Subcutaneous abdominal adipose tissue (tissue), 5 donors: ENCODE measurements at regions not wholly inside any gene's neighbourhood (a gene's known extent, or its start where the extent isn't known, plus 50 kb on each side); places are given as distances from the start of the nearest gene placed in this dataset.

Experiments
- H3K27ac ChIP-seq: one replicate; pipeline ENCODE4 v1.7.0; 2013; ENCODE audit warnings: low read depth, mild to moderate bottlenecking, inconsistent platforms, low read length, moderate library complexity
- H3K27me3 ChIP-seq, 5 donors: one replicate each; pipeline ENCODE4 v1.7.0; 2013; ENCODE audit warnings: low read length in 5 of 5, inconsistent platforms in 1 of 5; ENCODE audit not compliant: control insufficient read depth in 5 of 5, insufficient read depth in 4 of 5
- H3K36me3 ChIP-seq, 5 donors: one replicate each; pipeline ENCODE4 v1.7.0; 2013; ENCODE audit warnings: low read length in 5 of 5; ENCODE audit not compliant: control insufficient read depth in 5 of 5, insufficient read depth in 5 of 5
- H3K4me1 ChIP-seq, 5 donors: one replicate each; pipeline ENCODE4 v1.7.0; 2013; ENCODE audit warnings: low read length in 5 of 5, mild to moderate bottlenecking in 3 of 5, moderate library complexity in 1 of 5; ENCODE audit not compliant: control insufficient read depth in 5 of 5, insufficient read depth in 5 of 5
- H3K4me3 ChIP-seq, 5 donors: one replicate each; pipeline ENCODE4 v1.7.0; 2013; ENCODE audit warnings: low read length in 5 of 5, low read depth in 1 of 5
- H3K9ac ChIP-seq, 5 donors: one replicate each; pipeline ENCODE4 v1.7.0; 2013; ENCODE audit warnings: low read length in 5 of 5, mild to moderate bottlenecking in 4 of 5, moderate library complexity in 3 of 5
- H3K9me3 ChIP-seq, 5 donors: one replicate each; pipeline ENCODE4 v1.7.0; 2013; ENCODE audit warnings: low read length in 5 of 5; ENCODE audit not compliant: control insufficient read depth in 5 of 5
- donor health status: healthy.
- donor health status: healthy.
- donor health status: healthy.
- donor health status: healthy.
- donor health status: healthy.

DNA sequence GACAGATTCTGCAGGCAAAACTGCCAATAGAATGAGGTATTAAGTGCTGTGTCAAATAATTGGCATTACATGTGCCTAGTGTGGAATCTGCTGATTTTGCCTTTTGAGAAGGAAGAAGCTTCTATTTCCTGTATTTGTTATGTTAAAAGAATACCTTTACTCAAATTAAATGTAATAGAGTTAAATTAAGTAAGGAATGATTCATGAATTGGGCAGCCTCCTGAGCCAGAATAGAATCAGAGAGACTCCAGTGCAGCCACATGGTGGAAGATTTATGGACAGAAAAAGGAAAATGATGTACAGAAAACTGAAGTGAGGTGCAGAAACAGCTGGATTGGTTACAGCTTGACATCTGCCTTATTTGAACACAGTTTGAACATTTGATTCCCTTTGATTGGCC is 464.4 kb upstream of the SEMA6A start:
- no peak overlapping the region for H3K27ac ChIP-seq
- no peaks in the 10 kb centered on the region for H3K4me1 ChIP-seq
- H3K9ac ChIP-seq: no peak overlapping the region
- no peaks in the 10 kb centered on the region for H3K27me3 ChIP-seq
- H3K9me3 ChIP-seq: no peaks in the 10 kb centered on the region
- H3K36me3 ChIP-seq: no peaks in the 10 kb centered on the region
- H3K4me3 ChIP-seq: no peak overlapping the region

DNA sequence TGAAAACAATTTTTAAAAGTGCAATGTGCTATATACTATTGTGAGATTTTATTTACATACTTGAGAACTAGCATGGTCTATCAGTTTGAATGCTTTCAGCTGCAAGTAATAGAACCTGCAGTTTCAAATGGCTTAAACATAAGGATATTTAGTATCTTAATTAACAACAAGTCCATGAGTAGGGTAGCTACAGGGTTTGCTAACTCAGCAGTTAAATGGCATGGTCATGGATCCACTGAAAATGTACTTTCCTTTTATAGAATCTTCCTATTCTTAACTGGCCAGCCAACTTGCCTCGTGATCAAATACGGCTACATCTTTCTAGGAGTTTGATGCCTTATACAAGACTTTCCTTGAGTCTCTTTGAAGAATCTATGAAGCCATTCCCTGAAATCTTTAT is 452.8 kb upstream of the SEMA6A start:
- Histone ChIP-seq H3K36me3 (no peaks in the 10 kb centered on the region), H3K9me3 (peaks cover 0 to 2% (median 0%) of the 10 kb centered on the region in 5 donors), H3K4me3 (no peak overlapping the region), H3K27ac (no peak overlapping the region), H3K27me3 (no peaks in the 10 kb centered on the region), H3K4me1 (no peaks in the 10 kb centered on the region), H3K9ac (no peak overlapping the region)

DNA sequence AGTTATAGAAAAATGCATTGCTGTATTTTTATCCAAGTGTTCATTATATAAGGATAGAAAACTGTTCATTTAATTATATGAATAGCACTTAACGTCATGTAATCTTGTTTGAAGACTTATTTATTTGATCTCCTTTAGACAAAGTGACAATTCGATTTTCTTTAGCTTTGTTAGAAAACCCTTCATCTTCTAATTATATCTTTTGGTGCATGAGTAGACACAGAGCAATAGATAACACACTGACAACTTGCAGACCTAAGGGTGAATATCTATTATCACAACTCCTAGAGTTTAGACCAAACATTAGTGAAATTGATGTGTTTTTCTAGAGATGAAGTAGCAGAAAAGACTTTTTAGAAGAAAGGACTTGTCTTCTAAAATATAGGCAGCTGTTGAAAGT is 446.4 kb upstream of the SEMA6A start:
- no peaks in the 10 kb centered on the region for H3K4me1 ChIP-seq
- H3K9ac ChIP-seq: no peak overlapping the region
- H3K36me3 ChIP-seq: no peaks in the 10 kb centered on the region

DNA sequence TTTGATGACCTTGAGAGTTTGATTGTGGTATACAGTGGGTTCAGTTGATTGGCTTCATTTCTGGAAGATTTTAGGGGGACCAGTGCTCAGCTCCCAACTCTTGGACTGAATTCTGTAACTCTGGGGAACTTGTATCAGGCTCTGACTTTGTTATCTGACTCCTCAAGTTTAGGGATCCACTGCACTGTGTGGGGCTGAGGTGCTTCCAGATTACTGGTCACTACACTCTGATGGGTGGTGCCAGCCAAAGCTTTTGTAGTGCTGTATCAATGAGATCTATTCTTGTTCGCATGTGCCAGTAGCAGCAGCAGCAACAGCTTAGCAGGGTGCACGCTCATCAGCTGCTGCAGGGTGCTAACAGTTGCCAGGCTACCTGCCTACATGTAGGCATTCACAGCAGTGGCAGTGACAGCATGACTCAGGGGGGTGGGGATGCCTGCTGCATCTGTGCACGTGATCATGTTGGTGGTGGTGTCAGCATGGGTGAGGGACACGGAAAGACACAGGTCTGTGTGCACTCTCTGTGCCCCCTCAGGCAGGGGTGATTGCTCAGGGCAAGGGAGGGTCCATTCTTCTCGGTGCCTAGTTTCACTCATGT is 438.8 kb upstream of the SEMA6A start:
- no peak overlapping the region for H3K27ac ChIP-seq
- H3K9ac ChIP-seq: no peak overlapping the region
- peaks cover 0 to 10% (median 6%) of the 10 kb centered on the region in 5 donors for H3K9me3 ChIP-seq

More for the DNA sequence above, 446.4 kb upstream of the SEMA6A start:
- Histone ChIP-seq H3K27ac (no peak overlapping the region), H3K4me3 (no peak overlapping the region), H3K9me3 (no peaks in the 10 kb centered on the region), H3K27me3 (no peaks in the 10 kb centered on the region)

DNA sequence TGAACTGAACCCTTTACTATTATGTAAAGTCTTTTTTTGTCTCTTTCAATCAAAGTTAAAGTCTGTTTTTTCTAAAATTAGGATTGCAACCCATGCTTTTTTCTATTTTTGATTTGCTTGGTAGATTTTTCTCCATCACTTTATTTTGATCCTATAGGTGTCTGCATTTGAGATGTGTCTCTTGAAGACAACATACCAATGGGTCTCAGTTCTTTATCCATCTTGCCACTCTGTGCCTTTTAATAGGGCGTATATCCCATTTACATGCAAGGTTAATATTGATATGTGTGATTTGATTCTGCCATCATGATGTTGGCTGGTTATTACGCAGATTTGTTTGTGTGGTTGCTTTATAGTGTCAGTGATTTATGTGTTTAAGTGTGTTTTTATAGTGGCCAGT is 436.0 kb upstream of the SEMA6A start:
- H3K27me3 ChIP-seq: no peaks in the 10 kb centered on the region

More for the DNA sequence above, 438.8 kb upstream of the SEMA6A start:
- H3K27me3 ChIP-seq: no peaks in the 10 kb centered on the region
- H3K4me1 ChIP-seq: no peaks in the 10 kb centered on the region
- H3K4me3 ChIP-seq: no peak overlapping the region
- H3K36me3 ChIP-seq: no peaks in the 10 kb centered on the region

DNA sequence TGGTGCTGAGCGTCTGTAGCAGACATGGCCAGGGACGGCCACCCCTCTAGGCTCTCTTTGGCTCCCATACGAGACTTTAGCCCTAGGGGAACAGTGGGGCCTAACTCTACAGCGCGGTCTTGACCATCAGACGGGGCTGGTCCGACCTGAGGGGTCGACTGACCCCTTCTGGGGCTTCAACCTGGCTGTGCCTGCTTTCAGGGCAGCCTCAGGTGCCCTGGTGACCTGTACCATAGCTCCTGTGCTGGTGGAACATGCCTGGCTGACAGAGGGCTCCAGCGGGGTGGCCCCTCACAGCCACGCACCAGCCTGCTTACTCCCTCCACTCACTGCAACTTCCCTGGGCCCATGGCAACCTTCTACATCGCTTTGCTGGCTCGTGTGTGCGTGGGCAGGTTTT is 423.4 kb upstream of the SEMA6A start:
- H3K27me3 ChIP-seq: no peaks in the 10 kb centered on the region
- H3K4me3 ChIP-seq: no peak overlapping the region
- H3K27ac ChIP-seq: no peak overlapping the region
- H3K9me3 ChIP-seq: peaks cover 0 to 5% (median 3%) of the 10 kb centered on the region in 5 donors
- no peaks in the 10 kb centered on the region for H3K4me1 ChIP-seq
- no peaks in the 10 kb centered on the region for H3K36me3 ChIP-seq
- no peak overlapping the region for H3K9ac ChIP-seq

More for the DNA sequence above, 436.0 kb upstream of the SEMA6A start:
- no peaks in the 10 kb centered on the region for H3K4me1 ChIP-seq
- no peaks in the 10 kb centered on the region for H3K36me3 ChIP-seq
- H3K9ac ChIP-seq: no peak overlapping the region
- H3K4me3 ChIP-seq: no peak overlapping the region
- H3K9me3 ChIP-seq: peaks cover 0 to 10% (median 6%) of the 10 kb centered on the region in 5 donors
- H3K27ac ChIP-seq: no peak overlapping the region

DNA sequence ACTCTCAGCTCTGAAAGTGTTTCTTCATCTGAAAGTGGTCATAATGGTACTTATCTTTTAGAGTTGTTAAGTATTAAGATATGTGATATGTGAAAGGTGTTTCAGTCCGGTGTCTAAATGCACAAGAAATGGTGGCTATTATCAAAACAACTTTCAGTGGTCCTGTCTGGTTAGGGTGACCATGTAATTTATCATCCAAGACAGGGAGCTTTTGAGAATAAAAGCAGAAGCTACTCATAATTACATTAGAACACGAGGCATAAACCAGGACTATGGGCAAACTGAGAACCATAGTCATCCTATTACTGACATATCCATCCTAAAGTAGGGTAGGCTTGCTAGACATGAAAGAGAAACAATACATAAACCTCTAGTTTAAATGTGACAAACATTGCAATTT is 418.1 kb upstream of the SEMA6A start:
- Histone ChIP-seq H3K9ac (no peak overlapping the region), H3K4me3 (no peak overlapping the region), H3K36me3 (no peaks in the 10 kb centered on the region), H3K27ac (no peak overlapping the region), H3K4me1 (no peaks in the 10 kb centered on the region), H3K27me3 (no peaks in the 10 kb centered on the region), H3K9me3 (no peaks in the 10 kb centered on the region)

DNA sequence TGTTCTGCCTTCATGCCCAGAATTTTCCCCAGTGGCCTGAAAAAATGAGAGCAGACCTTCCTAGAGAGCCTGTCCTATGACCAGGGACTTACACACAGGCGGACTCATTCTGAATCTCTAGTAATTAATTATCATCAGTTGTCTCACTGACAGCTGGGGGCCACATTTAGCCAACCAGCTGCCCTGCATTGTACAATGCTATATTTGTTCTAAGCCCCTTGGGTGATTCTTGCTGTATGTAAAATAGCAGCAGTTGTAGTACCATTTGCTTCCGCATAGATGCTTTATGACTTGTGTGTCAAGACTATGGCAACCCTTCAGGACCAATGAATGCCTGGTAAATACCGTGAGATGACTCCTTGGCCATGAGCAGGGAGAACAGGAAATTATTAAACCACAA is 415.4 kb upstream of the SEMA6A start:
- no peaks in the 10 kb centered on the region for H3K36me3 ChIP-seq
- H3K27me3 ChIP-seq: no peaks in the 10 kb centered on the region
- H3K9me3 ChIP-seq: no peaks in the 10 kb centered on the region
- no peak overlapping the region for H3K4me3 ChIP-seq
- H3K27ac ChIP-seq: no peak overlapping the region
- no peak overlapping the region for H3K9ac ChIP-seq
- no peaks in the 10 kb centered on the region for H3K4me1 ChIP-seq

DNA sequence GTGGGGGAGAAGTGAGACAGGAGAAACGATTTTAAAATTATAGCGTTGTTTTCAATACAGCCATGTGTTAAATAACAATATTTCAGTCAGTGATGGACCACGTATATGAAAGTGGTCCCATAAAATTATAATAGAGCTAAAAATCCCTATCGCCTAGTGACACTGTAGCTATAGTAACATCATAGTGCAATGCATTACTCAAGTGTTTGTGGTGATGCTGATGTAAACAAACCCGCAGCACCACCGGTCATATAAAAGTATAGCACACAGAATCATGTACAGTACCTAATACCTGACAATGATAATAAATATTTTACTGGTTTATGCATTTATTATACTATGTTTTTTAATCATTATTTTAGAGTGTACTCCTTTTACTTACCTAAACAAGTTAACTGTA is 407.4 kb upstream of the SEMA6A start:
- Histone ChIP-seq H3K4me3 (no peak overlapping the region), H3K9me3 (no peaks in the 10 kb centered on the region), H3K4me1 (no peaks in the 10 kb centered on the region), H3K36me3 (no peaks in the 10 kb centered on the region), H3K9ac (no peak overlapping the region), H3K27ac (no peak overlapping the region), H3K27me3 (no peaks in the 10 kb centered on the region)

DNA sequence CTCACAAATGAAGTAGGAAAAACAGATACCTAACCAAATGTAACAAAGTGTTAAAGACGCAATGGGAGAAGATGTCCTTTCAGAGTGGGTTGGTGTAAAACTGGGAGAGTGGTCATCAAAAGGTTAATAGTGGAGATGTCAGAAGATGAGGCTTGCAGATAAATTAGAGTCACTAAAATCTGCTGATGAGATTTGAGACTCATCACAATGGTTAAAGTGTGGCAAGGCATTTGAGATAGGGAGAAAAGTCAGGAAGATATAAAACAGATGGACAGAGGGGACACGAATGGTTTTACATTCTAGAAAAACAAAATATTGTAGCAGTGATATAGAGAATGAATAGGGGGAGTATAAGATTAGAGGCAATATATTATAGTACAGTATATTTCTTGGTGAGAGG is 406.0 kb upstream of the SEMA6A start:
- Histone ChIP-seq H3K36me3 (no peaks in the 10 kb centered on the region), H3K9ac (no peak overlapping the region), H3K4me3 (no peak overlapping the region), H3K9me3 (no peaks in the 10 kb centered on the region), H3K4me1 (no peaks in the 10 kb centered on the region), H3K27me3 (no peaks in the 10 kb centered on the region), H3K27ac (no peak overlapping the region)

DNA sequence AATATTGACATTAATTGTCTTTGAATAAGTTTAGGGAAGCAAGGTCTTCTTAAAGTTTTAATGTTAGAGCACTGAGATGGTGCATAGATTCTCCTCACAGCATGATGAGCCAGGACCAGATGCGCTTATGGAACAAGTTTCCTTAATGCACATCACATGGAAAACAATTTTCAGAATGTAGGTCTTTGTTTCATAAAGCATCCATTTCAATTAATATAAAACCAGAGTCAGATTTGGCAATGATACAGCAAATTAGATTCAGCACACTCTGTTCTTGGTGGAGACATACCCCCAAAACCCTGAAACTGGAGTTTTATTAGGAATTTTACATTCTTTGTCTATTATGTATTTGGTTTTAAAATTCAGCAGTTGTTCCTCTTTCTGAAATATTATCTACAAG is 402.1 kb upstream of the SEMA6A start:
- Histone ChIP-seq H3K4me3 (no peak overlapping the region), H3K36me3 (no peaks in the 10 kb centered on the region), H3K27ac (no peak overlapping the region), H3K27me3 (no peaks in the 10 kb centered on the region), H3K9ac (no peak overlapping the region), H3K4me1 (no peaks in the 10 kb centered on the region), H3K9me3 (peaks cover 0 to 4% (median 0%) of the 10 kb centered on the region in 5 donors)
